MCF 10A (cell line): ENCODE measurements at regions not wholly inside any gene's neighbourhood (a gene's known extent, or its start where the extent isn't known, plus 50 kb on each side); places are given as distances from the start of the nearest gene placed in this dataset.
"Not testable (repeated sequence)": the region's sequence is repeated elsewhere in the genome, so short reads cannot be mapped to it uniquely, and the experiment has no call there.

Experiments
- BruUV-seq: library from RNA; stranded (reverse); fragments of 400-500 nt; replicated peaks from 2 replicates; lab custom pipeline; 2021; lab: Mats Ljungman, UMichigan
- CTCF ChIA-PET: fragments of 300-600 bp; sonication (Branson Sonifier 250); formaldehyde crosslinking; extraction: SDS; loops from one replicate; lab custom pipeline; 2021; ENCODE audit warnings: antibody characterized with exemption, inconsistent platforms; lab: Yijun Ruan, JAX
- POLR2A ChIA-PET: fragments of 300-600, 350-650 bp; sonication (Branson Sonifier 250); formaldehyde crosslinking; extraction: SDS; loops from one replicate; lab custom pipeline; 2020; ENCODE audit warnings: antibody characterized with exemption, inconsistent platforms; lab: Yijun Ruan, JAX
- DNase-seq: peaks from one replicate; pipeline ENCODE4 v3.0.0-alpha.2; 2018; ENCODE audit not compliant: unreplicated experiment
- H3K27ac Mint-ChIP-seq: one replicate; pipeline ENCODE4 v1.8.0; 2022; ENCODE audit warnings: mild to moderate bottlenecking, low read depth, mixed read lengths; ENCODE audit not compliant: unreplicated experiment
- H3K27me3 Mint-ChIP-seq: one replicate; pipeline ENCODE4 v1.8.0; 2022; ENCODE audit warnings: mixed read lengths; ENCODE audit not compliant: insufficient read depth, unreplicated experiment
- H3K36me3 Mint-ChIP-seq: one replicate; pipeline ENCODE4 v1.8.0; 2022; ENCODE audit warnings: mild to moderate bottlenecking, moderate library complexity, mixed read lengths; ENCODE audit not compliant: insufficient read depth, unreplicated experiment
- H3K4me1 Mint-ChIP-seq: one replicate; pipeline ENCODE4 v1.8.0; 2022; ENCODE audit warnings: mixed read lengths; ENCODE audit not compliant: insufficient read depth, unreplicated experiment
- H3K4me3 Mint-ChIP-seq: one replicate; pipeline ENCODE4 v1.8.0; 2022; ENCODE audit warnings: mild to moderate bottlenecking, moderate library complexity, mixed read lengths; ENCODE audit not compliant: unreplicated experiment
- H3K9me3 Mint-ChIP-seq: one replicate; pipeline ENCODE4 v1.8.0; 2022; ENCODE audit warnings: mixed read lengths; ENCODE audit not compliant: unreplicated experiment
- intact Hi-C: fragments of 100-400 bp; cut with micrococcal nuclease; formaldehyde crosslinking; loops from 2 replicates; pipeline ENCODE4 v1.14.1; 2022
- TF ChIP-seq, protein P1 (sequence below): fragments of 200-600 bp; IDR thresholded peaks from one replicate; pipeline ENCODE4 v1.8.0; 2022; ENCODE audit warnings: antibody characterized with exemption, mild to moderate bottlenecking; ENCODE audit not compliant: unreplicated experiment

DNA sequence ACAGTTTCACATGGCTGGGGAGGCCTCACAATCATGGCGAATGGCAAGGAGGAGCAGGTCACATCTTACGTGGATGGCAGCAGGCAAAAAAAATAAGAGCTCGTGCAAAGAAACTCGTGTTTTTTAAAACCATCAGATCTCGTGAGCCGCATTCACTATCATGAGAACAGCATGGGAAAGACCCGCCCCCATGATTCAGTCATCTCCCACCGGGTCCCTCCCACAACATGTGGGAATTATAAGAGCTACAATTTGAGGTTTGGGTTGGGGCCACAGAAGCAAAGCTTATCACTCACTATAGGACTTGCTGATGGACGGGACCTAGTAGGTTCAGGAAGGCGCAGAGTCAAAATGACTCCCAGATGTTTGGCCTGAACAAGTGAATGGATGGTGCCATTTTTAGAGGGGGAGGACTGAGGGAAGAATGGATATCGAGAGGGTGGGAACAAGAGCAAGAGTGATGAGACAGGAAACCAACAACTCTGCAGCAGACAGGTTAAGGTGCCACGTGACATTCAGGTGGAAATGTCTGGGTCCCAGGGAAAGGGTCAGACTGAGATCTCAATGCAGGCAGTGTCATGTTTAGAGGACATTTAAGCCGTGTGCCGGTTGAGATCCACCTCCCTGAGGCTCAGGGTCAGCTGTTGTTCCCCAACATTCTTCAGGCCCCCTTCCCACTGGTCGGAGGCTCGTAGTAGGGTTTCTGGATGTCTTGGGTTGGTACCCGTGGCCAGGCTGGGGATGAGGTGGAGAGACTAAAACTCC is 85.7 kb downstream of the MYCN start:
- no peaks in the 10 kb centered on the region for H3K36me3 Mint-ChIP-seq

DNA sequence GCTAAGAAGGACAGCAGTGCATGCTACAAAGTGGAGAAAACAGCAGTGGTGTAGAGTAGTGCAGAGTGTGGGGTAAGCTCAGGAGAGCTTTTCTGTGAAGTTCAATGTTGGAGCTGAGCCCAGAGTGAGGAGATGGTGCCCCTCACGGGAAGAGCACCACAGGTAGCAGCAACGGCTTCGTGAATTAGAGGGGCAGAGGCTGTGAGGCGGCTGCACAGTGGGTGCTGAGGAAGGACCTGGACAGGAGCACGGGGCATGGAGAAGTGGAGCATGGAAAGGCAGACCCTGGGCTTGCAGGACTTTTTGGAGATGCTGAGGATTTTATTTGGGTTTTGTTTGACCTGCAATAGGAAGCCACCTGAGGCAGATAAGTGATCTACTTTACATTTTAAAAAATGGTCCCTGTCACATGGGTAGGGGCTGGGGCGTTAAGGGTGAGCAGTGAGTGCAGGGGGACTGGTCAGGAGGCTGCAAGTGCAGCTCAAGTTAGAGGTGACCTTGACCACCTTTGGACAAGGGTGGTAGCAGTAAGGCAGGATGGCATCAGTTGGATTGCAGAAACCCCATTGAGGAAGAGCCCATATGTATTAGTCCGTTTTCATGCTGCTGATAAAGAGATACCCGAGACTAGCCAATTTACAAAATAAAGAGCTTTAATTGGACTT is 85.0 kb downstream of the MYCN start:
- POLR2A ChIA-PET = interaction anchor here (0.6 kb wide), 1 partner anchor 205 kb away, joined by 3 read pairs; no protein-coding TSS in a partner anchor
- Mint-ChIP-seq H3K9me3 (peaks cover 15% of the 10 kb centered on the region), H3K27me3 (peaks cover 38% of the 10 kb centered on the region), H3K4me1 (no peaks in the 10 kb centered on the region), H3K36me3 (no peaks in the 10 kb centered on the region), H3K27ac (no peak overlapping the region), H3K4me3 (no peak overlapping the region)
- no peak for DNase-seq
- TF ChIP-seq, protein P1, sequence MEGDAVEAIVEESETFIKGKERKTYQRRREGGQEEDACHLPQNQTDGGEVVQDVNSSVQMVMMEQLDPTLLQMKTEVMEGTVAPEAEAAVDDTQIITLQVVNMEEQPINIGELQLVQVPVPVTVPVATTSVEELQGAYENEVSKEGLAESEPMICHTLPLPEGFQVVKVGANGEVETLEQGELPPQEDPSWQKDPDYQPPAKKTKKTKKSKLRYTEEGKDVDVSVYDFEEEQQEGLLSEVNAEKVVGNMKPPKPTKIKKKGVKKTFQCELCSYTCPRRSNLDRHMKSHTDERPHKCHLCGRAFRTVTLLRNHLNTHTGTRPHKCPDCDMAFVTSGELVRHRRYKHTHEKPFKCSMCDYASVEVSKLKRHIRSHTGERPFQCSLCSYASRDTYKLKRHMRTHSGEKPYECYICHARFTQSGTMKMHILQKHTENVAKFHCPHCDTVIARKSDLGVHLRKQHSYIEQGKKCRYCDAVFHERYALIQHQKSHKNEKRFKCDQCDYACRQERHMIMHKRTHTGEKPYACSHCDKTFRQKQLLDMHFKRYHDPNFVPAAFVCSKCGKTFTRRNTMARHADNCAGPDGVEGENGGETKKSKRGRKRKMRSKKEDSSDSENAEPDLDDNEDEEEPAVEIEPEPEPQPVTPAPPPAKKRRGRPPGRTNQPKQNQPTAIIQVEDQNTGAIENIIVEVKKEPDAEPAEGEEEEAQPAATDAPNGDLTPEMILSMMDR = no peak
- intact Hi-C loops = no loop called here
- no TSS peak for BruUV-seq
- CTCF ChIA-PET = no interaction called here

More for the DNA sequence above, 85.7 kb downstream of the MYCN start:
- Mint-ChIP-seq H3K4me1 (no peaks in the 10 kb centered on the region), H3K9me3 (peaks cover 15% of the 10 kb centered on the region), H3K27ac (no peak overlapping the region), H3K4me3 (no peak overlapping the region), H3K27me3 (peaks cover 34% of the 10 kb centered on the region)
- DNase-seq = no peak
- CTCF ChIA-PET = interaction anchor here (0.6 kb wide), 1 partner anchor 1201 kb away, joined by 4 read pairs; no protein-coding TSS in a partner anchor
- no TSS peak for BruUV-seq
- POLR2A ChIA-PET = interaction anchor here (0.6 kb wide), 1 partner anchor 206 kb away, joined by 3 read pairs; no protein-coding TSS in a partner anchor
- TF ChIP-seq, protein P1 = no peak
- intact Hi-C loops = no loop called here

DNA sequence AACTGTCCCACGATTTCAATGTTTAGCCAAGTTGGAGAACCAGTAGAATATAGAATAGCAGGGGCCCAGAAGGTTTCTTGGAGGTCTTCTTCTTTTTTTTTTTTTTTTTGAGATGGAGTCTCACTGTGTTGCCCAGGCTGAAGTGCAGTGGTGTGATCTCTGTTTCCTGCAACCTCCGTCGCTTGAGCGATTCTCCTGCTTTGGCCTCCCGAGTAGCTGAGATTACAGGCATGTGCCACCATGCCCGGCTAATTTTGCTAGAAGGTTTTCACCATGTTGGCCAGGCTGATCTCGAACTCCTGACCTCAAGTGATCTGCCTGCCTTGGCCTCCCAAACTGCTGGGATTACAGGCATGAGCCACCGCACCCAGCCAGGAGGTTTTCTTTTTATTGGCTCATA is 84.3 kb downstream of the MYCN start:
- BruUV-seq, DNase-seq, intact Hi-C loops, POLR2A ChIA-PET, H3K27ac Mint-ChIP-seq, CTCF ChIA-PET, H3K4me1 Mint-ChIP-seq, H3K36me3 Mint-ChIP-seq, H3K4me3 Mint-ChIP-seq: not testable (repeated sequence)
- H3K9me3 Mint-ChIP-seq = peaks cover 15% of the 10 kb centered on the region
- H3K27me3 Mint-ChIP-seq = peaks cover 46% of the 10 kb centered on the region

DNA sequence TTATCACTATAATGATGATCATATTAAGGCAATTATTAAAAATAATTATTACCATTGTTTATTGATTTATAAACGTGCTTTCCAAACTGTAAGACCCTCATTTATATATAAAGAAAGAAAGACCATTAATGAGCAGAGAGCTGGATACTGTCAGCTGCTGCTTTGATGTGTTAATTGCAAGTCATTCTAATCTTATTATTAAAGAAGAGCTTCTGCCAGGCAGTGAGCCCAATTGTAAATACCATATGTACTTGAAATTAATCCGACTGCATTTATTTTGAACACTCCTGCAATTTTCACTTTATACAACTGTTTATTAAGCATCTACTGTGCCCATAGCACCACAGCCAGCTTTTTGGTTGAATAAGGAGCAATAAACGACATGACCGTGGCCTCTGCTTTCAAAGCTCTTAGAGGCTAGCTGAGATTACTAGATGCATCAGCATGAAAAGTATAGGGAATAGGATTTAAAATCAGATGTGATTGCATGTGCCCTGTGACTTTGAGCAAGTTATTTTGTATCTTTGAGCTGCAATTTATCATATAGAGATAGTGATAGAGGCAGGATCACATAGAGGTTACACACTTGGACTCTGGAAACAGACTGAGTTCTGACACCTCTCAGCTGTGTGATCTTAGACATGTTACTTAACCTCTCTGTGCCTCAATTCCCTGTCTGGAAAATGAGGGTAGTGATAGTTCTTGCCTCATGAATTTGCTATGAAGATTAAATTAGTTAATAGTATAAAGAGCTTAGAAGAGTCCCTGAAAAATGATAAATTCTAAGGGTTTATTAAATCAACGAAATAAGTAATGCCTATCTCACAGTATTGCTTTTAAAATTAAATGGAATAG is 83.4 kb downstream of the MYCN start:
- BruUV-seq = no TSS peak
- TF ChIP-seq, protein P1 = no peak
- Mint-ChIP-seq H3K36me3 (no peaks in the 10 kb centered on the region), H3K27ac (no peak overlapping the region), H3K4me3 (no peak overlapping the region), H3K27me3 (peaks cover 49% of the 10 kb centered on the region), H3K4me1 (no peaks in the 10 kb centered on the region), H3K9me3 (peaks cover 15% of the 10 kb centered on the region)
- CTCF ChIA-PET = no interaction called here
- POLR2A ChIA-PET = interaction anchor here (1.6 kb wide), 1 partner anchor 10 kb away, joined by 3 read pairs; no protein-coding TSS in a partner anchor
- intact Hi-C loops = no loop called here
- no peak for DNase-seq
